Dedifferentiated amniotic fluid mesenchymal stem cell (primary cell): ENCODE measurements at regions not wholly inside any gene's neighbourhood (a gene's known extent, or its start where the extent isn't known, plus 50 kb on each side); places are given as distances from the start of the nearest gene placed in this dataset.
"Not testable (repeated sequence)": the region's sequence is repeated elsewhere in the genome, so short reads cannot be mapped to it uniquely, and the experiment has no call there.

ENCODE experiments used
- DNase-seq: peaks from one replicate; pipeline ENCODE4 v3.0.0-alpha.2; 2016; ENCODE audit errors: extremely low spot score

- DNase-seq: peak; percentile 15
Measured at GRCh38 chr6:150767571-150768018, 97.9 kb upstream of the MTHFD1L start.

DNA sequence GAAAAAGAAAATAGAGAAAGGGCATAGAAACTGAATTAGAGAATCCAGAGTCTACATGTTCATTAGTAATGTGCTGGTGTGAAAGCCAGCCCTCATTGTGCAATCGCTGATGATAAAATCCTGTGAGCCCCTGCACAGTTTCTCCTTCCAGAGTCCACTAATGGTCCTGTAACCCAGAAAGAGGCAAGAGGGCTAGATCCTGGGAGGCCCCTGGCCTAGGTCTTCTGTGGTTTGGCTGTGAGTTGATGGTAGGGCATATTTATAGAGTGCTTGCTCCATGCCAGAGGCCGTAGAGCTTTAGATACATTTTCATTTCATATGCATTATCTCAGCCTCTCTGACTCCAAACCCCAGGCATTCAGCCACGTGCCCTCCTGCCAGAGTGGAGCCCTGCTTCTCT lies 94.9 kb upstream of the MTHFD1L start:
- no peak for DNase-seq

DNA sequence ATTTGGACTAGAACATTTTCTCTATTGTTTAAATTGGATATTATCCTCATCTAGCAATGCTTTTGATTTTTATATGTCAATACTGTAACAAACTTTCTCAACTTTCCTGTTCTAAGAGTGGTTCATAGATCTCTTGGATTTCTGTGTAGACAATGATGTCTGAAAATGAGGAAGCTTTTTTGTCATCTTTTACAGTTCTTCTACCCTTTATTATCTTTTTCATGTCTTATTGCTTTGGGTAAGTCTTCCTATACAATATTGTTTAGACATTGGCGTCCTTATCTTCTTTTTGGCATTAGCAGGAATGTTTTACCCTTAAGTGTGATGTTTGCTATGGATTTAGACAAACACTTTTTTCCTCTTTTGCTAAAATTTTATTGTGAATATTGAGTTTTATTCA lies 91.5 kb upstream of the MTHFD1L start:
- no peak for DNase-seq

GRCh38 chr6:150775415-150776203 lies 89.9 kb upstream of the MTHFD1L start:
- DNase-seq: no peak

- no peak for DNase-seq
Measured at GRCh38 chr6:150777736-150778135, 87.8 kb upstream of the MTHFD1L start.

DNA sequence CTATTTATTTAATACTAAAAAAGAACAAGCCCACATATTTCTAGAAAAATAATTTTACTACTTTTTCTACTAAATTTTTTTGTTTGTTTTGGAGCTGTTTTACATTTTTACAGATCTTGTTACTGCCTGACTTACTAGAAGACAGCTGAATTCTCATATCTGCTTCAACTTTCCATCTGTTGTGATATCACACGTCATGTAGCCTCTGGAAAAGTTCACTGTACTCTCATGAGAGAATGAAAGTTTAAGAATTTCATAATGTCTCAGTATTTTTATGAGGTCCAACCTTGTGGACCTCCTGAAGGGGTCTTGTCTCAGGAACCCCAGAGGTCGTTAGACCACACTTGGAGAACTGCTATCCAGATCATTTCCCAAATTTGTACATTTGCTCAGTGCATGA lies 81.7 kb upstream of the MTHFD1L start:
- peak; percentile 27 for DNase-seq

GRCh38 chr6:150787429-150787828 lies 78.1 kb upstream of the MTHFD1L start:
- no peak for DNase-seq

DNA sequence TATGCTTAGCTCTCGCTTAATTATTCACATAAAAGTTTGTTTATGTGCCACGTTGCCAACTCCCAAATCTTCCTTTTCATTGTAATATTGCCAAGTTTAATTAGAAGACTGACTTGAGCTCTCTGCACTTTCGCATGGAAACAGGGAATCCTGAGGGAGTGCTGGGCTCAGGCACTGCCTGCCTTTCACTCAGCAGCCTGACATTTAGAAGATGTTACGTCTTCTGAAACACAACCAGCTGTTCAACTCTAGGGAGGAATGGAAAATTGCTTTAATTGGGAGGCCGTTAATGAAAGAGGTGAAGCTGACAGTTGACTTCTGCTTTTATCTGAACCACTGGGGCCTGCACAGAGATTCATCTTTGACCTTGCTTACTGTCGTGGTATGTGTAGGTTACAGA lies 77.4 kb upstream of the MTHFD1L start:
- no peak for DNase-seq

DNA sequence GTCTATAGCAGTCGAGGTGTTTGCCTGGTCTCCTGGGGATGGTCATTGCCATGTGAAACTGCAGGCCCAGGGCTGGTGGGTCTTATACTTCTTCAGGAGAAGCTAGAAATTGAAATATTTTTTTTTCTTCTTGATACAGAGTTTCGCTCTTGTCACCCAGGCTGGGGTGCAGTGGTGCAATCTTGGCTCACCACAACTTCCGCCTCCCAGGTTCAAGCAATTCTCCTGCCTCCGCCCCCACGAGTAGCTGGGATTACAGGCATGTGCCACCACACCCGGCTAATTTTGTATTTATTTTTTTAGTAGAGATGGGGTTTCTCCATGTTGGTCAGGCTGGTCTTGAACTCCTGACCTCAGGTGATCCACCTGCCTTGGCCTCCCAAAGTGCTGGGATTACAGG lies 75.6 kb upstream of the MTHFD1L start:
- DNase-seq: not testable (repeated sequence)

DNA sequence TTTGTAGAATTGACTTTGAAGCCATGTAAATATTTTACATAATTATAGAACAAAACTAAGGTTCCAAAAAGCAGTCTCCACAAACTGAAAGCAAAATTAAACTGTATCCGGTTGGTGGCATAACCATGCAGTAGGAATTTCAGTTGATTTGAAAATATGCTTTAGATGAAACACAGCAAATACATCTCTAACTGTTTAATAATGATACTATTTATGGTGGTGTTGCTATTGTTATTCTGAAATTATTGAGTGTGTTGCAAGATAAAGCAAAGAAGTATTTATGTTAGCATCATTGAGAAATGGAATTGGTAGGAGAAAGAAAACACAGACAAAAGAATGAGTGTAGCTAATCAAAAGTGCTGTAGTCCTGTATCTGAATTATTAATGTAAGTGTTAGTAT lies 73.8 kb upstream of the MTHFD1L start:
- no peak for DNase-seq

DNA sequence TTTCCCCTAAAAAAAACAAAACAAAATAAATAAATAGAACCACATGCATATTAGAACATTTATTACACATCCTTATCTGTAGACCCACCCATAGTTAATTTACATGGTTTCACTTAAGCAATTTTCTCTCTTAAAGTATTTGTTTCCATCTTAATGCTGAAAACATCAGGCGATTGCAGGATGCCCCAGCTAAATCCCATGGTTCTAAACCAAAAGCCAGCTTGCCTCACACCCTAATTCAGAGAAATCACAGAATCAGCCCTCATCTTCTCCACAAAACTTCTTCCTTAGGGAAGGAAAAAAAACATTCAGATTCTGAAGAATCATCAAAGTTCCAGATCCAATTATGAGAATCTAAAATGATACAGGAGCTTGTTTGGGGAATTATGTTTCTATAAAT lies 67.6 kb upstream of the MTHFD1L start:
- no peak for DNase-seq

DNA sequence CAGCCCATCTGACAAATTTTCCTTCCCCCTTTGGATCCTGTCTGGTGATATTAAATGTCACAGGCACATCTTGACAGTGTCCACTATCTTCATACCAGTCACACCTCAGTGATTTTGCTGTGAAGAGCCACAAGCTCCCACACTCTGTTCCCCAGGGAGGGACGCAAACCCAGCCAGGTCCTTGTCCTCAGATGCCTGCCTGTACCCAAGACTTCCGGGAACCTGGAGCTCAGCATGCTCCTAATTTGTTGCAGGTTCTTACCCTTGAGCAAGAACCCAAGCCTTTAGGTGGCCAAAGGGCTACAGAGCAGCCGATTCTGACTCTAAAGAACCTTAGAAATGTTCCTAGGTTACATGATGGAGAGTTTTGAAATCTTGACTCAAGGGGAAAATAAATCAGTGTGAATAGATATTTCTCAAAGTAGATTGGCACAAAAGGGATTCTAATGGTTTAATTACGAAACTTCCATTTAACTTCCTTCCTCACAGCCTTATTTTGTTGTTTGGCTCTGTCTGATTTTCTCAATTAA lies 66.2 kb upstream of the MTHFD1L start:
- no peak for DNase-seq

GRCh38 chr6:150800674-150801314 lies 64.7 kb upstream of the MTHFD1L start:
- peak; percentile 62 for DNase-seq

DNA sequence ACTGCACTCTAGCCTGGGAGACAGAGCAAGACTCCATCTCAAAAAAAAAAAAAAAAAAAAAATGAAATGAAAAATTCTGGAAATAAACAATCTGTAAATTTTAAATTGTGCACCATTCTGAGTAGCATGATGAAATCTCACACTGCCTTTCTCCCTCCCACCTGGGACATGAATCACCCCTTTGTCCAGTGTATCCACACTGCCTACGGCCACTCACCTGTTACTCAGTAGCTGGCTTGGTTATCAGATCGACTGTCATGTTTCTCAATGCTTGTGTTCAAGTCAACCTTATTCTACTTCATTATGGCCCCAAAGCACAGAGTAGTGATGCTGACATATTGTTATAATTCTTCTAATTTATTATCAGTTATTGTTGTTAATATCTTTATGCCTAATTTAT lies 58.7 kb upstream of the MTHFD1L start:
- no peak for DNase-seq

DNA sequence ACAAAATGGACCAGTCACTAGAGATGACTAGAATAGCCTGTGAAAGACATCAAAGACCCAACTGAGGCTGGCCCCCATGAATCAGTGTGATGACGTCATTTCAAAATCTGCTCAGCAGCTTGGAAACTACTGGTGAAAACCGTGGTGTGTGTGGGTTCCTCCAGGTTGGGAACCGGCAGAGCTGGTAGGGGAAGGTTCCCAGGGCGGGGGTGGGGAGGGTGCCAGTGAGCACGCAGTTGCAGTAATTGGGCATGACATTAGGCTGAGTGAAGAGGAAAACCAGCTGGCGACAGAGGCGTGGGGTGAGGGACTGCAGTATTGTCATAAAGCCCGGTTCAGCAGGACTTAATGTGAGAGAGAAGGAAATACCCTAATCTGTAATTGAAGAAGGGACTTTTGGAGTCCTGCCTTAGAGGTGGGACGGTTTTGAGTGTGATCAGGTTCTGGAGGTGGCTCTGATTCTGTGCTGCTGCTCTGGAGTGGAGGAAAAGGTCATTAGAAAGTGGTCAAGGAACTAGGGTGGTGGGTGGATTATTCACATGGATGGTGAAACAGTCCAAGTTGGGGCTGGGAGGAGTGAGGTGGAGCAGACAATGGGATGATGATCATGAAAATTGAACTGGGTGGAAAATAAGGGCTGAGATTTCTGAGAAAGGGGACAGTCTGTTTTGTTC lies 52.0 kb upstream of the MTHFD1L start:
- peak; percentile 28 for DNase-seq

- DNase-seq: no peak
Measured at GRCh38 chr6:150813993-150814359, 51.5 kb upstream of the MTHFD1L start.
